HG02852 (cell line): ENCODE measurements at regions not wholly inside any gene's neighbourhood (a gene's known extent, or its start where the extent isn't known, plus 50 kb on each side); places are given as distances from the start of the nearest gene placed in this dataset.

Experiments used
- ATAC-seq: cut with Tn5 transposase; IDR thresholded peaks from one replicate; pipeline ENCODE4 v1.9.1; 2021; ENCODE audit warnings: mild to moderate bottlenecking, moderate library complexity; ENCODE audit not compliant: unreplicated experiment

GRCh38 chr12:92504594-92504981, 198.2 kb upstream of the PLEKHG7 start:
- no peak for ATAC-seq

GRCh38 chr12:92503971-92504593, 198.7 kb upstream of the PLEKHG7 start:
- no peak for ATAC-seq

GRCh38 chr12:92503029-92503931, 199.5 kb upstream of the PLEKHG7 start:
- peak; percentile 58 for ATAC-seq

GRCh38 chr12:92502417-92503028, 200.3 kb upstream of the PLEKHG7 start:
- ATAC-seq = peak; percentile 54

DNA sequence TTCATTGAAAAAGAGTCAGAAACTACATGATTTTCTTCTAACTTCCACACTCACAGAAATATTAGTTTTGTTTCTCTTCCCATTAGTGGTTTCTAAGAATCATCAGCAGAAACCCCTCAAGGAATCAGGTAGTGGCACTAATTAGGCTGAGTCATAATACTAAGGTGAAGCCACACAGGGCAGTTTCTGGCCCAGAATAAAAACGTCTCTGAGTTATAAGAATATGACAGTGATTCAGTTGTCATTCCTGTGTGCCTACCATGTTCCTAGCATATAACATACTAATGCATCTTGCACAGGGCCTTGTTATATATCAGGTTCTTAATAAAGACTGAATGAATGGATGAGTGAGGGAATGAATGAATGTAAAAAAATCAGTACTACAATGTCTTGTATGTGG, 206.0 kb upstream of the PLEKHG7 start:
- ATAC-seq = peak; percentile 66

- ATAC-seq = no peak
Observed at GRCh38 chr12:92495108-92495507, 207.7 kb upstream of the PLEKHG7 start.

GRCh38 chr12:92493816-92494215, 209.0 kb upstream of the PLEKHG7 start:
- ATAC-seq = peak; percentile 68

DNA sequence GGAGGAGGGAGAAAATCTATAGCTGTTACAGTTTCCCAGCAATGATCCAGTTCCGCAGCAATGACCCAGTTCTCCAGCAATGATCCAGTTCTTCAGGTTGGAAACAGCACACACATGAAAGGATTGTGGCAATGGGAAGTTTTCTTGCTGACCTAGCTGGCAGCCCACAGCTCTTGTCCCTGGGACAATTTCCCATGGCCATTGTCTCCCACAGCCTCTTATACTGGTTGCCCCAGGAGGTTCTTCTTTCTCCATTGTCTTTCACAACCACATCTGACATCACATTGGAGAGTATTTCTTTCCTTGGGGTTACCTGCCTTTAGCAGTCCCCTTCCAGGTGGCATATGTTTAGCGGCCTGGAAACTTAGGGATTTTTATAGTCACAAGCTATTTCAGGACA, 209.8 kb upstream of the PLEKHG7 start:
- no peak for ATAC-seq

DNA sequence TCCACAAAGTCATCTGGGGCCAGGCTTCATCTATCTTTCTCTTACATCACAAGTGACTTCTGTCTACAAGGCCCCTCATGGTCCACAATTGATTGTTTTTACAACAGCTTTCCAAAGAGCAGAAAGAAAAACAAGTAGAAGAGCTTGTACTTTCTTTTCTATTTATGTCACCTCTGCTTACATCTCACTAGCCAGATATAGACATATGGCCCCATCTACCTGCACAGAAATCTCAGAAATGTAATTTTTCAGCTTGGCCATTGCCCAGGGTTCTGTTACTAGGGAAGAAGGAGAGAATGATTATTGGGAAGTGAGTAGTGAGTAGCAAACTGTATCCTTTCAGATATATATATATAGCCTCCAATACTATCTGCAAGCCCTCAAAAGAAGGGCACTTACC, 210.5 kb upstream of the PLEKHG7 start:
- no peak for ATAC-seq

DNA sequence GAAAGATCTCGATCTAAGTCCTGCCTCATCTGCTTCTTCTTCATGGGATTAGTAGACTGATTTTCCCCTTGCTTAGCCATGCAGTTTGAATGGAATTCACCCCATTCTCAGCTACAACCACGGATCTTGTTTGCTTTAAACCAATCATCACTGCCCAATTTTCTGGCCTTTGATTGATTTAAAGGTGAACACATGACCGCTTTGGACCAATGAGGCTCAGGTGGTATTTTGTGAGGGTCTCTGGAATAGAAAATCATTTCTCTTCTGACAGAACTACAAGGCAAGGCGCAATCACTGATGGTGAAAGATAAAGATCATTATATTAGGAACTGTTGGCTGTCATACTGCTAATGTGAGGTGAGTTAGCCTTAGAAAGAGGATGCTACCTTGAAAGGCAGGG, 213.0 kb upstream of the PLEKHG7 start:
- no peak for ATAC-seq

DNA sequence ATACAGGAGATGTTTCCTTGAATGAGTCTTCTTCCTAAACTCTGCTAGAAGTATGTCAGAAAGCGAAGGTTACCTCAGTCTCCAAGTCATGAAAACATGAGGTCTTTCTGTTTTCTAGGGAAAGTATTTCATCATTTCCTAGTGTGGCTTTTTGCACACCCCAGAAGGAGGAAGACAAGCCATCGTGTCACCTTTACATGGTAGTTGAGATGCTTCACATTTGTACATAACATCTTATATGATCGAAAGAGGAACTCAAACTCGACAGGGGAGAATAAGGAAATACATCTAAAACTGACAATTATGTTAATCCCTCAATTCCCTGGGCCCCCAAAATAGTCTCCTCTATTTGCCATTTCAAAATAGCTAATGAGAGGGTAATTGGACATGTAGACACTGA, 214.1 kb upstream of the PLEKHG7 start:
- ATAC-seq = no peak

DNA sequence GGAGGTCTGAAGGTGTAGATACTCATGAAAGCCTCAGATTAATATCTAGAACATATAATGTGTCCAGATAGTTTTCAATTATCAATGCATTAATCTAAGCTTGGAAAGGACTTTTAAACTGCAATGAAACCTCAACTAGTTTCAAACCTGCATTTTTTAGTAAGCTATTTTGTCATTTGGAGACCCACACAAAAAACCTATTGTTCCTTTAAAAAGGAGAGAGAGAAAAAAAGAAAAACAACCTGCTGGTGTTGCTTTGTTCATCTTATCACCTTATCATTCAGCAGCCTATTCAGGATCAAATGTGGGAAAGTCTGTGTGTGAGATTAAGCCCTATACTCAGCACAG, 215.7 kb upstream of the PLEKHG7 start:
- ATAC-seq = no peak

- no peak for ATAC-seq
Observed at GRCh38 chr12:92486443-92487137, 216.2 kb upstream of the PLEKHG7 start.

GRCh38 chr12:92485351-92486348, 217.1 kb upstream of the PLEKHG7 start:
- ATAC-seq = no peak

- ATAC-seq = no peak
Observed at GRCh38 chr12:92482599-92482998, 220.2 kb upstream of the PLEKHG7 start.

DNA sequence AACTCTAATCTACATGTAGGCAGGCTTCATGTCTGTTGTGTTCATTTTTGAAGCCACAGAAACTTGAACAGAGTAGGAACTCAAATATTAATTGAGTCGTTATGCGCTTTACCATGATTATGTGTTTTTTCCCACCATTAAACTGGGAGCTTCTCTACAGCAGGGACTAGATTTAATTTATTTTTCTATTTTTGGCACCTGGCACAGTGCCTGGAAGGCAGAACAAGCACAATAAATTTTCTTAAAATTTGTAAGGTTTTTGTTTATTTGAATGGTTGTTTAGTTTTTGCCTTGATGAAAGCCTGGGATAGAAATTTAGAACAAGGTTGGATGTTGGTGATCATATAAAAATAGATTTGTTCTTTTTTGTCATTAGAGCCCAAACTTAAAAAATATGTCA, 221.7 kb upstream of the PLEKHG7 start:
- ATAC-seq = no peak

GRCh38 chr12:92478692-92479091, 224.1 kb upstream of the PLEKHG7 start:
- no peak for ATAC-seq

- no peak for ATAC-seq
Observed at GRCh38 chr12:92476844-92477243, 225.9 kb upstream of the PLEKHG7 start.

- no peak for ATAC-seq
Observed at GRCh38 chr12:92473564-92473963, 229.2 kb upstream of the PLEKHG7 start.

DNA sequence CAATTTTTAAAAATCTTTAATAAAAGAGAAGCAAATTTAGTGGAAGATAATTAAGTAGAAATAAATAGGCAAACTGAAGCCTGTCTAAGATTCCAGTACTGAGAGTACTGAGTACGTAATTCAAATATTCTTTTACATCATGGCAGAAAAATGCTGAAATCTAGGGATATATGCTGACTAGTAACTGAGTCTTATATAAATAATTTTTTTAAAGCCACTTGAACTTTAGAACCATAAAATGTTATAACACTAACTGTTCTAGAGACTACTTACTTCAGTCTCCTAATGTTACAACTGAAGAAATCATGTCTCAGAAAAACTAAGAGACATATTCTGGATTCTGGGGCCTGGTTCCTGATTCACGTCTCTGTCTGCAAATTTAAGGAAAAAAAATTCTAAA, 230.6 kb upstream of the PLEKHG7 start:
- no peak for ATAC-seq
